K562 (cell line): ENCODE measurements at regions not wholly inside any gene's neighbourhood (a gene's known extent, or its start where the extent isn't known, plus 50 kb on each side); places are given as distances from the start of the nearest gene placed in this dataset.

ENCODE experiments used
- ATAC-seq: fragments of 200-7000 bp; cut with Tn5 transposase; 3 replicates; pipeline ENCODE4 v1.9.1; 2020; ENCODE audit warnings: moderate library complexity
- BruUV-seq: library from RNA; stranded (reverse); fragments of 400-500 nt; replicated peaks from 2 replicates; lab custom pipeline; 2021; lab: Mats Ljungman, UMichigan
- CTCF ChIA-PET: fragments of 300-600 bp; formaldehyde crosslinking; extraction: SDS; loops from one replicate; lab custom pipeline; 2021; ENCODE audit warnings: low intra/inter-chr PET ratio; lab: Yijun Ruan, JAX
- POLR2A ChIA-PET: fragments of 300-600, 350-650 bp; sonication (Branson Sonifier 250); formaldehyde crosslinking; extraction: SDS; loops from one replicate; lab custom pipeline; 2021; ENCODE audit warnings: antibody characterized with exemption, inconsistent platforms; lab: Yijun Ruan, JAX
- DNase-seq, 4 experiments: peaks; one replicate each; pipeline versions ENCODE4 v3.0.0 to v3.0.0-alpha.2; 2011 to 2018; ENCODE audit warnings: low spot score in 3 of 4, mixed read lengths in 3 of 4; ENCODE audit errors: extremely low read depth in 1 of 4
- FAIRE-seq: peaks from 2 replicates; lab custom pipeline; 2011; peaks lifted over from hg19 to GRCh38; lab: Jason Lieb, UNC
- H2AFZ ChIP-seq: 2 replicates; pipeline ENCODE4 v1.6.0; 2011; ENCODE audit warnings: low read depth, low read length, control low read depth, inconsistent platforms
- H3K27ac ChIP-seq: fragments of 200-600 bp; 3 replicates; pipeline ENCODE4 v1.8.0; 2011; ENCODE audit warnings: low read depth, mild to moderate bottlenecking, control low read depth, inconsistent platforms, low read length, moderate library complexity, mixed read lengths; ENCODE audit errors: extremely low read depth
- H3K27me3 ChIP-seq, 2 experiments: fragments of 300-600 bp in 1 of 2; 2 replicates in 1 of 2; 3 replicates in 1 of 2; pipeline versions ENCODE4 v1.6.0 to v1.8.0; 2011; ENCODE audit warnings: inconsistent platforms in 2 of 2, low read length in 2 of 2, mild to moderate bottlenecking in 1 of 2, mixed read lengths in 1 of 2, moderate library complexity in 1 of 2; ENCODE audit not compliant: control insufficient read depth in 2 of 2, insufficient read depth in 2 of 2
- H3K36me3 ChIP-seq: fragments of 300-600 bp; 3 replicates; pipeline ENCODE4 v1.8.0; 2011; ENCODE audit warnings: mild to moderate bottlenecking, low read length, inconsistent platforms; ENCODE audit not compliant: control insufficient read depth, insufficient read depth
- H3K4me1 ChIP-seq, 2 experiments: fragments of 200-600 bp in 1 of 2; replicated peaks in 1 of 2; 2 replicates in 1 of 2; 3 replicates in 1 of 2; pipeline versions ENCODE4 v1.5.1 to v1.8.0; 2011; ENCODE audit warnings: inconsistent platforms in 2 of 2, low read length in 2 of 2, mild to moderate bottlenecking in 1 of 2, mixed read lengths in 1 of 2, moderate library complexity in 1 of 2; ENCODE audit not compliant: control insufficient read depth in 2 of 2, insufficient read depth in 2 of 2
- H3K4me2 ChIP-seq: 2 replicates; pipeline ENCODE4 v1.6.1; 2011; ENCODE audit warnings: low read length, control low read depth, inconsistent platforms, mixed read lengths; ENCODE audit not compliant: insufficient read depth
- H3K4me3 ChIP-seq: fragments of 200-600 bp; sonication (generic), shearing (Covaris generic); 2 replicates; pipeline ENCODE4 v1.5.1; 2016; ENCODE audit warnings: control low read depth, inconsistent platforms
- H3K79me2 ChIP-seq: fragments of 200-600 bp; 3 replicates; pipeline ENCODE4 v1.8.0; 2011; ENCODE audit warnings: low read length, inconsistent platforms; ENCODE audit not compliant: control insufficient read depth, insufficient read depth
- H3K9ac ChIP-seq, 2 experiments: 2 replicates each; pipeline versions ENCODE4 v1.6.0 to v1.6.1; 2011; ENCODE audit warnings: low read depth in 2 of 2, low read length in 2 of 2, control low read depth in 1 of 2, inconsistent platforms in 1 of 2, mild to moderate bottlenecking in 1 of 2, mixed read lengths in 1 of 2; ENCODE audit not compliant: insufficient read depth in 1 of 2
- H3K9me1 ChIP-seq: one replicate; pipeline ENCODE4 v1.6.0; 2011; ENCODE audit warnings: inconsistent platforms, mild to moderate bottlenecking, low read length, moderate library complexity; ENCODE audit not compliant: control insufficient read depth, insufficient read depth
- H3K9me3 ChIP-seq: replicated peaks from 2 replicates; pipeline ENCODE4 v1.5.1; 2011; ENCODE audit warnings: low read depth, low read length, inconsistent platforms; ENCODE audit not compliant: control insufficient read depth, insufficient read depth
- H4K20me1 ChIP-seq: replicated peaks from 2 replicates; pipeline ENCODE4 v1.6.1; 2011; ENCODE audit warnings: low read length, inconsistent platforms, mixed read lengths; ENCODE audit not compliant: control insufficient read depth, insufficient read depth
- BRD9 ChIP-seq: fragments of 450-650 bp; IDR thresholded peaks from 2 replicates; pipeline ENCODE4 v1.6.1; 2018; ENCODE audit warnings: low read depth; ENCODE audit not compliant: partially characterized antibody
- CHD4 ChIP-seq: fragments of 200-600 bp; sonication (generic); IDR thresholded peaks from 3 replicates; pipeline ENCODE4 v1.6.1; 2012; ENCODE audit warnings: low read depth, mild to moderate bottlenecking, mixed read lengths, low read length, inconsistent platforms; ENCODE audit not compliant: insufficient read depth, insufficient replicate concordance, poor library complexity, severe bottlenecking
- CTBP1 ChIP-seq: fragments of 450-650 bp; IDR thresholded peaks from 2 replicates; pipeline ENCODE4 v1.6.1; 2016; ENCODE audit warnings: borderline replicate concordance
- E4F1 ChIP-seq: fragments of 250-450 bp; sonication (Bioruptor Pico); IDR thresholded peaks from 2 replicates; pipeline ENCODE4 v1.5.0; 2021; ENCODE audit warnings: mild to moderate bottlenecking, borderline replicate concordance
- ETV5 ChIP-seq: sonication (generic); formaldehyde crosslinking; IDR thresholded peaks from 2 replicates; pipeline ENCODE4 v1.4.0; 2020; ENCODE audit warnings: low read depth, mild to moderate bottlenecking, missing genetic modification reagents
- HDAC2 ChIP-seq: fragments of 450-650 bp; IDR thresholded peaks from 2 replicates; pipeline ENCODE4 v1.6.1; 2016; ENCODE audit warnings: mild to moderate bottlenecking
- KLF13 ChIP-seq: fragments of 450-650 bp; IDR thresholded peaks from 2 replicates; pipeline ENCODE4 v1.6.1; 2016; ENCODE audit warnings: missing genetic modification characterization, low read depth, mild to moderate bottlenecking, missing compliant biosample characterization, moderate library complexity, borderline replicate concordance
- MCM3 ChIP-seq: fragments of 450-650 bp; IDR thresholded peaks from 2 replicates; pipeline ENCODE4 v1.6.1; 2016
- MTA2 ChIP-seq: fragments of 450-650 bp; IDR thresholded peaks from 2 replicates; pipeline ENCODE4 v1.6.1; 2016; ENCODE audit warnings: low read depth
- PHF21A ChIP-seq: fragments of 450-650 bp; IDR thresholded peaks from 2 replicates; pipeline ENCODE4 v1.6.1; 2017; ENCODE audit warnings: low read depth, borderline replicate concordance
- ZNF143 ChIP-seq: sonication (generic); formaldehyde crosslinking; IDR thresholded peaks from 2 replicates; pipeline ENCODE4 v1.9.0; 2022; ENCODE audit warnings: mild to moderate bottlenecking, missing genetic modification reagents
- ZNF23 ChIP-seq: fragments of 250-450 bp; sonication (Bioruptor Pico); IDR thresholded peaks from 2 replicates; pipeline ENCODE4 v1.4.0; 2020; ENCODE audit warnings: mild to moderate bottlenecking
- ZNF561 ChIP-seq: fragments of 450-650 bp; formaldehyde crosslinking; conservative IDR thresholded peaks from 2 replicates; pipeline ENCODE4 v1.4.0; 2020; ENCODE audit warnings: mild to moderate bottlenecking, moderate library complexity
- ZNF592 ChIP-seq: fragments of 450-650 bp; IDR thresholded peaks from 2 replicates; pipeline ENCODE4 v1.6.1; 2017; ENCODE audit warnings: antibody characterized with exemption, mild to moderate bottlenecking
- WGBS: fragments of 100-300 bp; shearing (Covaris generic); methylation state at CpG from one replicate; pipeline ENCODE4 v1.1.6; 2016; ENCODE audit warnings: low coverage, mixed read lengths; ENCODE audit not compliant: insufficient coverage; ENCODE audit errors: missing lambda C conversion rate; 5-methylcytosine and 5-hydroxymethylcytosine counted together
- in situ Hi-C: fragments of 300-500 bp; cut with MboI; formaldehyde crosslinking; loops from 4 replicates; pipeline ENCODE4 v1.15.0; 2018; ENCODE audit warnings: inconsistent platforms, mixed read lengths
- intact Hi-C: fragments of 100-400 bp; cut with micrococcal nuclease; formaldehyde crosslinking; loops from 2 replicates; pipeline ENCODE4 v1.14.2; 2022

- ChIA-PET POLR2A (no interaction called here), CTCF (no interaction called here)
- Histone ChIP-seq H3K9me1 (no peaks in the 10 kb centered on the region), H3K4me2 (no peak overlapping the region), H3K9ac (no peak overlapping the region), H3K27ac (no peak overlapping the region), H4K20me1 (no peaks in the 10 kb centered on the region), H3K36me3 (no peaks in the 10 kb centered on the region), H2AFZ (no peak overlapping the region), H3K4me1 (no peaks in the 10 kb centered on the region), H3K27me3 (peaks cover 0 to 11% of the 10 kb centered on the region in 2 experiments; a peak in 1 of 5 replicates), H3K79me2 (no peaks in the 10 kb centered on the region), H3K4me3 (no peak overlapping the region), H3K9me3 (no peaks in the 10 kb centered on the region)
- TF ChIP-seq CTBP1 = no peak
- TF ChIP-seq ETV5 (CRISPR knock-in tag) = no peak
- no peak for TF ChIP-seq MCM3
- TF ChIP-seq ZNF592 = no peak
- no peak for TF ChIP-seq CHD4
- no peak for TF ChIP-seq MTA2
- TF ChIP-seq ZNF143 (CRISPR knock-in tag) = no peak
- no peak for TF ChIP-seq PHF21A
- no peak for TF ChIP-seq BRD9
- TF ChIP-seq KLF13 (tag) = no peak
- TF ChIP-seq E4F1 (CRISPR knock-in tag) = no peak
- TF ChIP-seq ZNF561 (CRISPR knock-in tag) = no peak
- TF ChIP-seq ZNF23 (CRISPR knock-in tag) = no peak
- no peak for TF ChIP-seq HDAC2
- no peak for FAIRE-seq
- no peak for DNase-seq
- no peak for ATAC-seq
- BruUV-seq = no TSS peak
- in situ Hi-C loops = no loop called here
- intact Hi-C loops = no loop called here
- WGBS = 0% methylated on average over 9 of the region's 9 CpGs
These were observed 261.2 kb downstream of the CLIC5 start for GRCh38 chr6:45754432-45754831.
